A673 (cell line): ENCODE measurements at regions not wholly inside any gene's neighbourhood (a gene's known extent, or its start where the extent isn't known, plus 50 kb on each side); places are given as distances from the start of the nearest gene placed in this dataset.

Experiments used
- EZH2 ChIP-seq: fragments of 200-600 bp; sonication (generic); IDR thresholded peaks from 2 replicates; pipeline ENCODE4 v1.6.1; 2017; ENCODE audit warnings: borderline replicate concordance, low read depth, mild to moderate bottlenecking, mixed read lengths, antibody characterized with exemption, low read length; ENCODE audit not compliant: poor library complexity, severe bottlenecking
- TF ChIP-seq, protein P1 (sequence below): fragments of 300-800, 200-600 bp; sonication (generic); conservative IDR thresholded peaks from 2 replicates; pipeline ENCODE4 v1.5.1; 2017; ENCODE audit warnings: low read depth, mild to moderate bottlenecking, antibody characterized with exemption, low read length, moderate library complexity, mixed read lengths

DNA sequence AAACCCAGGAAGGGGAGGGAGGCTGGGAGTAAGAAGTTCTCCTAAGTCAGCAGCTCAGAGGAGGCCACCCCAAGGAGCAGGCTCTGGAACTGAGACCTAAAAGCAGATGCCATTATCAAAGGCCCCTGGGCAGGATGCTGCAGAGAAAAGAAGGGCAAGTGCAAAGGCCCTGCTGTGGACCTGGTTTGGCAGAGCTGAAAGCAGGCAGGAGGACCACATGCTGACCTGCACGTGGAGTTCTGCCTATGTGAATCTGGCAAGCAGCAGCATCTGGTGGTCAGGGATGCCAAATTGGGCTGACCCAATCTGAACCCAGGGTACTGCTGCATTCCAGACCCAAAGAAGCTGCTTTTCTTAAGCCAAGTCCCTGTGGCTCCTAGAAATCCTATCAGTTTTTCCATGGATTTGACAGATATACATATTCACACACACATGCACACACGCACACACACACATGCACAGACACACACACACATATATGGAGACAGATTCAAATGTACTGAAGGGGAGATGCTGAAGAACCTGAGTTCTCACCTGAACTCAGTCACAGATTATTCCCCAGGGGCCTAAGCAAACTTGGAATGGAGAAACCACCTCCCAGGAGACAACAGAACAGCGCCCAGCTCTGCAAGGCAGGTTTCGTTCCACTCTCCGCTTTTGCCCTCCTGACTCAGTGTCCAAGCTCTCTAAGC lies 119.9 kb downstream of the FOXA2 start:
- TF ChIP-seq, protein P1, sequence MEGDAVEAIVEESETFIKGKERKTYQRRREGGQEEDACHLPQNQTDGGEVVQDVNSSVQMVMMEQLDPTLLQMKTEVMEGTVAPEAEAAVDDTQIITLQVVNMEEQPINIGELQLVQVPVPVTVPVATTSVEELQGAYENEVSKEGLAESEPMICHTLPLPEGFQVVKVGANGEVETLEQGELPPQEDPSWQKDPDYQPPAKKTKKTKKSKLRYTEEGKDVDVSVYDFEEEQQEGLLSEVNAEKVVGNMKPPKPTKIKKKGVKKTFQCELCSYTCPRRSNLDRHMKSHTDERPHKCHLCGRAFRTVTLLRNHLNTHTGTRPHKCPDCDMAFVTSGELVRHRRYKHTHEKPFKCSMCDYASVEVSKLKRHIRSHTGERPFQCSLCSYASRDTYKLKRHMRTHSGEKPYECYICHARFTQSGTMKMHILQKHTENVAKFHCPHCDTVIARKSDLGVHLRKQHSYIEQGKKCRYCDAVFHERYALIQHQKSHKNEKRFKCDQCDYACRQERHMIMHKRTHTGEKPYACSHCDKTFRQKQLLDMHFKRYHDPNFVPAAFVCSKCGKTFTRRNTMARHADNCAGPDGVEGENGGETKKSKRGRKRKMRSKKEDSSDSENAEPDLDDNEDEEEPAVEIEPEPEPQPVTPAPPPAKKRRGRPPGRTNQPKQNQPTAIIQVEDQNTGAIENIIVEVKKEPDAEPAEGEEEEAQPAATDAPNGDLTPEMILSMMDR, result no peak
- no peak for TF ChIP-seq EZH2
